ENCODE measurements at regions not wholly inside any gene's neighbourhood (a gene's known extent, or its start where the extent isn't known, plus 50 kb on each side); places are given as distances from the start of the nearest gene placed in this dataset.

DNA sequence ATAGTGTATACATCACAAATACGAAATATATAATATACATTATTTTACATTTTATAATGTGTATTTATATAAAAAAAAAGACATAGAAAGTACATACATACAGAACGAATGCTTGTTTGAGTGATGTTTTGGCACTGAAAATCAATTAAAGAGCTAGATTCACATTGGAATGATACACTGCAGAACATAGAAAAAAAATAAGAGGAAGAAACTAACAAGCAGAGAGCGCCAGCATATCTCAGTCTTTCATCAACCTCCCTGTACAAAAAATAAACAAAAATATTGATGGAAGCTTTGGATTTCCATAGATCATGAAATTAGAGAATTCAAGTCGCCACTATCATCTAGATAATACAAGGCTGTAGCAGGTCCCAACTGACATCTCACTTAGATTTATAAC lies 420.6 kb downstream of the CENPC start:
- TF ChIP-seq, protein P1, sequence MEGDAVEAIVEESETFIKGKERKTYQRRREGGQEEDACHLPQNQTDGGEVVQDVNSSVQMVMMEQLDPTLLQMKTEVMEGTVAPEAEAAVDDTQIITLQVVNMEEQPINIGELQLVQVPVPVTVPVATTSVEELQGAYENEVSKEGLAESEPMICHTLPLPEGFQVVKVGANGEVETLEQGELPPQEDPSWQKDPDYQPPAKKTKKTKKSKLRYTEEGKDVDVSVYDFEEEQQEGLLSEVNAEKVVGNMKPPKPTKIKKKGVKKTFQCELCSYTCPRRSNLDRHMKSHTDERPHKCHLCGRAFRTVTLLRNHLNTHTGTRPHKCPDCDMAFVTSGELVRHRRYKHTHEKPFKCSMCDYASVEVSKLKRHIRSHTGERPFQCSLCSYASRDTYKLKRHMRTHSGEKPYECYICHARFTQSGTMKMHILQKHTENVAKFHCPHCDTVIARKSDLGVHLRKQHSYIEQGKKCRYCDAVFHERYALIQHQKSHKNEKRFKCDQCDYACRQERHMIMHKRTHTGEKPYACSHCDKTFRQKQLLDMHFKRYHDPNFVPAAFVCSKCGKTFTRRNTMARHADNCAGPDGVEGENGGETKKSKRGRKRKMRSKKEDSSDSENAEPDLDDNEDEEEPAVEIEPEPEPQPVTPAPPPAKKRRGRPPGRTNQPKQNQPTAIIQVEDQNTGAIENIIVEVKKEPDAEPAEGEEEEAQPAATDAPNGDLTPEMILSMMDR (conservative IDR thresholded peaks at IDR 0.05 in 1 of 2, IDR thresholded peaks at IDR 0.05 in 1 of 2; ENCODE audit: low read depth in 1 of 2, low read length in 2 of 2), result no peak
- no peak for TF ChIP-seq EZH2 (IDR thresholded peaks at IDR 0.05; ENCODE audit: low read length, missing control alignments)
